ENCODE measurements at regions not wholly inside any gene's neighbourhood (a gene's known extent, or its start where the extent isn't known, plus 50 kb on each side); places are given as distances from the start of the nearest gene placed in this dataset.
"Not testable (repeated sequence)": the region's sequence is repeated elsewhere in the genome, so short reads cannot be mapped to it uniquely, and the experiment has no call there.

- no peak for DNase-seq (ENCODE audit: low spot score)
Observed at GRCh38 chr6:900716-901605, 208.0 kb upstream of the EXOC2 start.

- no peak for DNase-seq (ENCODE audit: low spot score)
Observed at GRCh38 chr6:897528-898207, 204.7 kb upstream of the EXOC2 start.

- no peak for DNase-seq (ENCODE audit: low spot score)
Observed at GRCh38 chr6:894274-894673, 201.3 kb upstream of the EXOC2 start.

GRCh38 chr6:890995-891394, 198.1 kb upstream of the EXOC2 start:
- no peak for DNase-seq (ENCODE audit: low spot score)

GRCh38 chr6:890201-890600, 197.3 kb upstream of the EXOC2 start:
- no peak for DNase-seq (ENCODE audit: low spot score)

GRCh38 chr6:887583-888235, 194.8 kb upstream of the EXOC2 start:
- no peak for DNase-seq (ENCODE audit: low spot score)

- DNase-seq (ENCODE audit: low spot score): not testable (repeated sequence)
Observed at GRCh38 chr6:886116-886515, 193.2 kb upstream of the EXOC2 start.

GRCh38 chr6:885051-885590, 192.2 kb upstream of the EXOC2 start:
- DNase-seq (ENCODE audit: low spot score): no peak

- DNase-seq (ENCODE audit: low spot score): no peak
Observed at GRCh38 chr6:884570-884969, 191.6 kb upstream of the EXOC2 start.

GRCh38 chr6:882084-882598, 189.2 kb upstream of the EXOC2 start:
- DNase-seq (ENCODE audit: low spot score): no peak

- DNase-seq (ENCODE audit: low spot score): no peak
Observed at GRCh38 chr6:878179-878578, 185.2 kb upstream of the EXOC2 start.

- DNase-seq (ENCODE audit: low spot score): no peak
Observed at GRCh38 chr6:875012-875411, 182.1 kb upstream of the EXOC2 start.

- DNase-seq (ENCODE audit: low spot score): no peak
Observed at GRCh38 chr6:872570-873125, 179.7 kb upstream of the EXOC2 start.

GRCh38 chr6:871503-871902, 178.6 kb upstream of the EXOC2 start:
- DNase-seq (ENCODE audit: low spot score): no peak

- no peak for DNase-seq (ENCODE audit: low spot score)
Observed at GRCh38 chr6:870096-870495, 177.2 kb upstream of the EXOC2 start.

GRCh38 chr6:868201-868600, 175.3 kb upstream of the EXOC2 start:
- DNase-seq (ENCODE audit: low spot score): no peak

- no peak for DNase-seq (ENCODE audit: low spot score)
Observed at GRCh38 chr6:867378-867777, 174.4 kb upstream of the EXOC2 start.

- no peak for DNase-seq (ENCODE audit: low spot score)
Observed at GRCh38 chr6:866316-866715, 173.4 kb upstream of the EXOC2 start.

- DNase-seq (ENCODE audit: low spot score): no peak
Observed at GRCh38 chr6:865846-866245, 172.9 kb upstream of the EXOC2 start.

GRCh38 chr6:863831-864230, 170.9 kb upstream of the EXOC2 start:
- DNase-seq (ENCODE audit: low spot score): no peak

- not testable (repeated sequence) for DNase-seq (ENCODE audit: low spot score)
Observed at GRCh38 chr6:863127-863526, 170.2 kb upstream of the EXOC2 start.

- no peak for DNase-seq (ENCODE audit: low spot score)
Observed at GRCh38 chr6:859936-860335, 167.0 kb upstream of the EXOC2 start.
